GM12878 (cell line): ENCODE measurements at regions not wholly inside any gene's neighbourhood (a gene's known extent, or its start where the extent isn't known, plus 50 kb on each side); places are given as distances from the start of the nearest gene placed in this dataset.

Experiments
- ATAC-seq: fragments of 200-7000 bp; cut with Tn5 transposase; 3 replicates; pipeline ENCODE4 v1.9.1; 2020; ENCODE audit warnings: mild to moderate bottlenecking, moderate library complexity
- BruUV-seq: library from RNA; stranded (reverse); fragments of 400-500 nt; replicated peaks from 2 replicates; lab custom pipeline; 2021; lab: Mats Ljungman, UMichigan
- CTCF ChIA-PET: fragments of 300-600 bp; sonication (Branson Sonifier 250); formaldehyde crosslinking; extraction: SDS; loops from one replicate; lab custom pipeline; 2021; ENCODE audit warnings: inconsistent platforms; lab: Yijun Ruan, JAX
- POLR2A ChIA-PET: fragments of 350-600 bp; formaldehyde crosslinking; extraction: SDS; loops from one replicate; lab custom pipeline; 2021; ENCODE audit warnings: inconsistent platforms; lab: Charles Lee
- RAD21 ChIA-PET: fragments of 300-600 bp; sonication (Branson Sonifier 250); formaldehyde crosslinking; loops from one replicate; lab custom pipeline; 2023; ENCODE audit warnings: antibody characterized with exemption; ENCODE audit not compliant: unreplicated experiment; lab: Charles Lee
- SMC1A ChIA-PET: fragments of 300-600 bp; sonication (Branson Sonifier 250); formaldehyde crosslinking; loops from one replicate; lab custom pipeline; 2023; ENCODE audit not compliant: unreplicated experiment, uncharacterized antibody; lab: Charles Lee
- DNase-seq: peaks from one replicate; pipeline ENCODE4 v3.0.0-alpha.2; 2011; ENCODE audit warnings: low read depth, low spot score
- FAIRE-seq: peaks from 3 replicates; lab custom pipeline; 2011; peaks lifted over from hg19 to GRCh38; lab: Jason Lieb, UNC
- H2AFZ ChIP-seq: 2 replicates; pipeline ENCODE4 v1.6.0; 2011; ENCODE audit warnings: low read depth, low read length, control low read depth; ENCODE audit not compliant: control insufficient read depth
- H3K27ac ChIP-seq: 2 replicates; pipeline ENCODE4 v1.5.1; 2011; ENCODE audit warnings: control low read depth; ENCODE audit not compliant: control insufficient read depth, insufficient read depth
- H3K27me3 ChIP-seq, 2 experiments: replicated peaks in 1 of 2; 2 replicates each; pipeline versions ENCODE4 v1.6.0 to v1.6.1; 2011; ENCODE audit warnings: low read length in 1 of 2; ENCODE audit not compliant: control insufficient read depth in 2 of 2, insufficient read depth in 2 of 2
- H3K36me3 ChIP-seq, 2 experiments: 2 replicates each; pipeline ENCODE4 v1.5.1; 2011; ENCODE audit warnings: low read length in 1 of 2; ENCODE audit not compliant: control insufficient read depth in 2 of 2, insufficient read depth in 2 of 2
- H3K4me1 ChIP-seq: 2 replicates; pipeline ENCODE4 v1.6.1; 2011; ENCODE audit warnings: mild to moderate bottlenecking, low read length, moderate library complexity, mixed read lengths; ENCODE audit not compliant: control insufficient read depth, insufficient read depth
- H3K4me2 ChIP-seq: 2 replicates; pipeline ENCODE4 v1.6.0; 2011; ENCODE audit warnings: control low read depth; ENCODE audit not compliant: control insufficient read depth, insufficient read depth
- H3K4me3 ChIP-seq: fragments of 200-600 bp; sonication (generic); 2 replicates; pipeline ENCODE4 v1.5.1; 2016
- H3K79me2 ChIP-seq: 2 replicates; pipeline ENCODE4 v1.6.0; 2011; ENCODE audit warnings: low read length; ENCODE audit not compliant: control insufficient read depth, insufficient read depth
- H3K9ac ChIP-seq: 2 replicates; pipeline ENCODE4 v1.8.0; 2011; ENCODE audit warnings: low read length, control low read depth, mixed read lengths; ENCODE audit not compliant: control insufficient read depth, insufficient read depth
- H3K9me3 ChIP-seq: replicated peaks from 3 replicates; pipeline ENCODE4 v1.5.1; 2011; ENCODE audit warnings: mild to moderate bottlenecking, low read length; ENCODE audit not compliant: control insufficient read depth, insufficient read depth
- H4K20me1 ChIP-seq: 2 replicates; pipeline ENCODE4 v1.6.0; 2011; ENCODE audit not compliant: control insufficient read depth, insufficient read depth
- CBFB ChIP-seq: IDR thresholded peaks from 2 replicates; pipeline ENCODE4 v1.6.1; 2016; ENCODE audit warnings: antibody characterized with exemption, low read depth
- CEBPZ ChIP-seq: fragments of 150-350 bp; IDR thresholded peaks from 2 replicates; pipeline ENCODE4 v1.6.1; 2016; ENCODE audit warnings: low read depth, low read length
- DPF2 ChIP-seq: fragments of 450-650 bp; IDR thresholded peaks from 2 replicates; pipeline ENCODE4 v1.6.1; 2017; ENCODE audit warnings: mild to moderate bottlenecking
- EP300 ChIP-seq, 2 experiments: fragments of 150-350 bp in 1 of 2; IDR thresholded peaks; 2 replicates each; pipeline ENCODE4 v1.6.1; 2011 to 2012; ENCODE audit warnings: low read depth in 2 of 2, low read length in 2 of 2, borderline replicate concordance in 1 of 2, improper control_type of control experiment in 1 of 2, inconsistent platforms in 1 of 2; ENCODE audit not compliant: control insufficient read depth in 1 of 2
- HCFC1 ChIP-seq: fragments of 150-350 bp; IDR thresholded peaks from 2 replicates; pipeline ENCODE4 v1.6.1; 2014; ENCODE audit warnings: low read length
- HDGF ChIP-seq: fragments of 450-650 bp; IDR thresholded peaks from 2 replicates; pipeline ENCODE4 v1.6.1; 2016; ENCODE audit warnings: antibody characterized with exemption
- IKZF2 ChIP-seq, 2 experiments: fragments of 450-650 bp; IDR thresholded peaks; 2 replicates each; pipeline ENCODE4 v1.6.1; 2017; ENCODE audit warnings: mild to moderate bottlenecking in 2 of 2, moderate library complexity in 2 of 2
- LARP7 ChIP-seq: fragments of 450-650 bp; IDR thresholded peaks from 2 replicates; pipeline ENCODE4 v1.6.1; 2017; ENCODE audit warnings: mild to moderate bottlenecking
- MEF2A ChIP-seq: IDR thresholded peaks from 2 replicates; pipeline ENCODE4 v1.6.1; 2011; ENCODE audit warnings: low read depth, mild to moderate bottlenecking, low read length, moderate library complexity; ENCODE audit not compliant: insufficient read depth
- MYB ChIP-seq: fragments of 150-350 bp; IDR thresholded peaks from 2 replicates; pipeline ENCODE4 v1.6.1; 2014; ENCODE audit warnings: mild to moderate bottlenecking, low read depth, low read length, borderline replicate concordance
- SIN3A ChIP-seq: IDR thresholded peaks from 2 replicates; pipeline ENCODE4 v1.6.1; 2012; ENCODE audit warnings: low read depth, low read length, improper control_type of control experiment
- SIX5 ChIP-seq: IDR thresholded peaks from 2 replicates; pipeline ENCODE4 v1.6.1; 2011; ENCODE audit warnings: mild to moderate bottlenecking, low read depth, low read length, moderate library complexity; ENCODE audit not compliant: severe bottlenecking
- SRF ChIP-seq, 2 experiments: IDR thresholded peaks; 2 replicates each; pipeline ENCODE4 v1.6.1; 2011; ENCODE audit warnings: low read depth in 2 of 2, low read length in 2 of 2, mild to moderate bottlenecking in 1 of 2, moderate library complexity in 1 of 2
- STAT3 ChIP-seq: IDR thresholded peaks from 2 replicates; pipeline ENCODE4 v1.6.1; 2011; ENCODE audit warnings: low read depth, low read length, improper control_type of control experiment
- TBL1XR1 ChIP-seq: IDR thresholded peaks from 2 replicates; pipeline ENCODE4 v1.6.1; 2012; ENCODE audit warnings: low read depth, low read length, improper control_type of control experiment
- TCF7 ChIP-seq: IDR thresholded peaks from 2 replicates; pipeline ENCODE4 v1.6.1; 2014; ENCODE audit warnings: antibody characterized with exemption, borderline replicate concordance
- WRNIP1 ChIP-seq: IDR thresholded peaks from 2 replicates; pipeline ENCODE4 v1.6.1; 2011; ENCODE audit warnings: low read depth, low read length, improper control_type of control experiment, borderline replicate concordance
- ZNF217 ChIP-seq: fragments of 450-650 bp; IDR thresholded peaks from 2 replicates; pipeline ENCODE4 v1.6.1; 2017; ENCODE audit warnings: antibody characterized with exemption, mild to moderate bottlenecking
- ZSCAN29 ChIP-seq: fragments of 450-650 bp; IDR thresholded peaks from 2 replicates; pipeline ENCODE4 v1.6.1; 2017; ENCODE audit warnings: mild to moderate bottlenecking, moderate library complexity
- WGBS: methylation state at CpG from one replicate; pipeline ENCODE4 v1.1.6; 2016; ENCODE audit warnings: low lambda C conversion rate; ENCODE audit not compliant: insufficient replicate concordance, insufficient coverage; ENCODE audit errors: missing lambda C conversion rate; 5-methylcytosine and 5-hydroxymethylcytosine counted together
- in situ Hi-C: fragments of 300-500 bp; cut with MboI; formaldehyde crosslinking; loops from 9 replicates; pipeline ENCODE4 v1.14.3; 2018; ENCODE audit warnings: mixed read lengths
- intact Hi-C: fragments of 100-400 bp; cut with micrococcal nuclease; formaldehyde crosslinking; loops from one replicate; pipeline ENCODE4 v1.14.2; 2022; ENCODE audit not compliant: unreplicated experiment

DNA sequence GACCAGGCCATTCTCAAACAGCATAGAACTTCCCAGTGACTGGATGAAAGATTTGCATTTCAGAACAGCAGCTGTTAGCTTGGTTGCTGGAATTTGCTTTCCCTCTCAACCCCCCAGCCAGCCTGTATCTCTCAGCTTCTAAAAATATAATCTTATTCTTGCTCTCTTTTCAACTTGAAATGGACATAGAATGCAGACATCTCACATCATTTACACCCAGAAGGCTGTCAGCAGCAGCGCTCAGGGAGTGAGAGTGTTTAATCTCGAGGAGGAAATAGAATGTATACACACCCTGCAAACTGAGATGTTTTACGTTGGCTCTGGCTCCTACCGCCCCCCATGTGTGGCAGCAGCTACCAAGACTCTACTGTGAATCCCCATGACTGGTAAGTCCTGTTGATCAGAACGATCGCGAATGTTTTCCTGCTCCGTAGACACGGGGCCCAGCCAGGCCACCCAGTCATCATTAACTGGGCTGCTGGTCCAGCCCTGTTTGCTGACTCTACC, 163.4 kb upstream of the SLC24A3 start:
- H2AFZ ChIP-seq = no peak overlapping the region
- CTCF ChIA-PET = no interaction called here
- no peak overlapping the region for H3K9ac ChIP-seq
- no TSS peak for BruUV-seq
- POLR2A ChIA-PET = no interaction called here
- H3K9me3 ChIP-seq = no peaks in the 10 kb centered on the region
- RAD21 ChIA-PET = no interaction called here
- SMC1A ChIA-PET = interaction anchor here (1.4 kb wide), 1 partner anchor 25 kb away, joined by 3 read pairs; no protein-coding TSS in a partner anchor
- DNase-seq (no peak), ATAC-seq (no peak), FAIRE-seq (no peak)
- no peak overlapping the region for H3K4me2 ChIP-seq
- TF ChIP-seq TCF7 (no peak), SIN3A (no peak), DPF2 (no peak), SIX5 (no peak), LARP7 (no peak), ZNF217 (no peak), HDGF (no peak), CBFB (no peak), IKZF2 (IDR thresholded peaks at IDR 0.05) (no peak), WRNIP1 (no peak), TBL1XR1 (no peak)
- H3K36me3 ChIP-seq = no peaks in the 10 kb centered on the region
- no peaks in the 10 kb centered on the region for H4K20me1 ChIP-seq
- in situ Hi-C loops (loop anchor here (5.0 kb wide), 1 partner anchor 52 kb away; no protein-coding TSS in a partner anchor), intact Hi-C loops (no loop called here)
- H3K4me1 ChIP-seq = no peaks in the 10 kb centered on the region
- no peak overlapping the region for H3K27ac ChIP-seq
- H3K27me3 ChIP-seq = no peaks in the 10 kb centered on the region
- H3K4me3 ChIP-seq = no peak overlapping the region
- no peaks in the 10 kb centered on the region for H3K79me2 ChIP-seq
- 69% methylated on average over 9 of the region's 9 CpGs for WGBS

- no peaks in the 10 kb centered on the region for H3K27me3 ChIP-seq
- H2AFZ ChIP-seq = no peak overlapping the region
- no peak for ATAC-seq
- H3K9me3 ChIP-seq = no peaks in the 10 kb centered on the region
- H3K4me1 ChIP-seq = no peaks in the 10 kb centered on the region
- no TSS peak for BruUV-seq
- in situ Hi-C loops = loop anchor here (5.0 kb wide), 1 partner anchor 52 kb away; no protein-coding TSS in a partner anchor
- no peaks in the 10 kb centered on the region for H3K36me3 ChIP-seq
- DNase-seq = no peak
- no peak overlapping the region for H3K4me2 ChIP-seq
- CTCF ChIA-PET = no interaction called here
- no peak overlapping the region for H3K27ac ChIP-seq
- no peak overlapping the region for H3K4me3 ChIP-seq
- POLR2A ChIA-PET = no interaction called here
- RAD21 ChIA-PET = no interaction called here
- FAIRE-seq = no peak
- intact Hi-C loops = no loop called here
- SMC1A ChIA-PET = interaction anchor here (1.4 kb wide), 1 partner anchor 24 kb away, joined by 3 read pairs; no protein-coding TSS in a partner anchor
- no peaks in the 10 kb centered on the region for H4K20me1 ChIP-seq
- WGBS = 60% methylated on average over 7 of the region's 7 CpGs
- H3K9ac ChIP-seq = no peak overlapping the region
- H3K79me2 ChIP-seq = no peaks in the 10 kb centered on the region
- TF ChIP-seq SRF (IDR thresholded peaks at IDR 0.05; ENCODE audit: low read depth in 2 of 2, low read length in 2 of 2) (no peak), MYB (no peak), EP300 (IDR thresholded peaks at IDR 0.05; ENCODE audit: borderline replicate concordance in 1 of 2, control insufficient read depth in 1 of 2, low read depth in 2 of 2, low read length in 2 of 2) (no peak), CEBPZ (no peak), MEF2A (no peak), ZSCAN29 (no peak), HCFC1 (no peak), STAT3 (no peak)
Observed at GRCh38 chr20:19049514-19049913, 162.9 kb upstream of the SLC24A3 start.
